ENCODE measurements at regions not wholly inside any gene's neighbourhood (a gene's known extent, or its start where the extent isn't known, plus 50 kb on each side); places are given as distances from the start of the nearest gene placed in this dataset.

- TF ChIP-seq EZH2phosphoT487 (IDR thresholded peaks at IDR 0.05; ENCODE audit: low read length), result no peak
- TF ChIP-seq, protein P1, sequence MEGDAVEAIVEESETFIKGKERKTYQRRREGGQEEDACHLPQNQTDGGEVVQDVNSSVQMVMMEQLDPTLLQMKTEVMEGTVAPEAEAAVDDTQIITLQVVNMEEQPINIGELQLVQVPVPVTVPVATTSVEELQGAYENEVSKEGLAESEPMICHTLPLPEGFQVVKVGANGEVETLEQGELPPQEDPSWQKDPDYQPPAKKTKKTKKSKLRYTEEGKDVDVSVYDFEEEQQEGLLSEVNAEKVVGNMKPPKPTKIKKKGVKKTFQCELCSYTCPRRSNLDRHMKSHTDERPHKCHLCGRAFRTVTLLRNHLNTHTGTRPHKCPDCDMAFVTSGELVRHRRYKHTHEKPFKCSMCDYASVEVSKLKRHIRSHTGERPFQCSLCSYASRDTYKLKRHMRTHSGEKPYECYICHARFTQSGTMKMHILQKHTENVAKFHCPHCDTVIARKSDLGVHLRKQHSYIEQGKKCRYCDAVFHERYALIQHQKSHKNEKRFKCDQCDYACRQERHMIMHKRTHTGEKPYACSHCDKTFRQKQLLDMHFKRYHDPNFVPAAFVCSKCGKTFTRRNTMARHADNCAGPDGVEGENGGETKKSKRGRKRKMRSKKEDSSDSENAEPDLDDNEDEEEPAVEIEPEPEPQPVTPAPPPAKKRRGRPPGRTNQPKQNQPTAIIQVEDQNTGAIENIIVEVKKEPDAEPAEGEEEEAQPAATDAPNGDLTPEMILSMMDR (IDR thresholded peaks at IDR 0.05; ENCODE audit: low read length), result no peak
- no peak for TF ChIP-seq EZH2 (optimal IDR thresholded peaks at IDR 0.05; ENCODE audit: low read depth, low read length)
- no peak for DNase-seq
Measured at GRCh38 chr5:39484673-39485072, 59.9 kb upstream of the DAB2 start.

GRCh38 chr5:39482098-39482497, 57.3 kb upstream of the DAB2 start:
- Histone ChIP-seq H4K20me1 (ENCODE audit: insufficient read depth, low read length) (no peaks in the 10 kb centered on the region), H3K27ac (ENCODE audit: low read length) (peak overlapping the region; percentile 44; the same call in 1 of the 2 replicates), H3K36me3 (replicated peaks; ENCODE audit: insufficient read depth, low read length) (no peaks in the 10 kb centered on the region), H3F3A (ENCODE audit: insufficient read depth, low read length) (peaks cover 13% of the 10 kb centered on the region), H2AFZ (ENCODE audit: low read length) (no peak overlapping the region), H3K9me3 (replicated peaks; ENCODE audit: insufficient read depth, low read length) (no peaks in the 10 kb centered on the region), H3K4me2 (ENCODE audit: low read depth, low read length) (peak overlapping the region; percentile 14; the same call in 1 of the 2 replicates), H3K9me2 (replicated peaks; ENCODE audit: insufficient read depth, low read length) (no peaks in the 10 kb centered on the region), H3K4me1 (ENCODE audit: low read length) (peaks cover 14% of the 10 kb centered on the region), H3K79me2 (ENCODE audit: low read length) (no peaks in the 10 kb centered on the region), H3K27me3 (replicated peaks; ENCODE audit: insufficient read depth, low read length) (no peaks in the 10 kb centered on the region), H3K9ac (ENCODE audit: low read length) (no peak overlapping the region), H3K4me3 (ENCODE audit: low read length) (no peak overlapping the region)
- no peak for TF ChIP-seq EZH2 (optimal IDR thresholded peaks at IDR 0.05; ENCODE audit: low read depth, low read length)
- TF ChIP-seq EZH2phosphoT487 (IDR thresholded peaks at IDR 0.05; ENCODE audit: low read length), result no peak
- TF ChIP-seq, protein P1 (IDR thresholded peaks at IDR 0.05; ENCODE audit: low read length), result no peak
- peak; percentile 68 for DNase-seq

More at GRCh38 chr5:39484673-39485072, 59.9 kb upstream of the DAB2 start:
- Histone ChIP-seq H3K27ac (ENCODE audit: low read length) (no peak overlapping the region), H3K4me1 (ENCODE audit: low read length) (peaks cover 14% of the 10 kb centered on the region), H3K4me2 (ENCODE audit: low read depth, low read length) (no peak overlapping the region), H2AFZ (ENCODE audit: low read length) (no peak overlapping the region), H3K36me3 (replicated peaks; ENCODE audit: insufficient read depth, low read length) (no peaks in the 10 kb centered on the region), H3K79me2 (ENCODE audit: low read length) (no peaks in the 10 kb centered on the region), H3K4me3 (ENCODE audit: low read length) (no peak overlapping the region), H3K27me3 (replicated peaks; ENCODE audit: insufficient read depth, low read length) (no peaks in the 10 kb centered on the region), H3K9me2 (replicated peaks; ENCODE audit: insufficient read depth, low read length) (no peaks in the 10 kb centered on the region), H4K20me1 (ENCODE audit: insufficient read depth, low read length) (no peaks in the 10 kb centered on the region), H3F3A (ENCODE audit: insufficient read depth, low read length) (peaks cover 13% of the 10 kb centered on the region), H3K9me3 (replicated peaks; ENCODE audit: insufficient read depth, low read length) (no peaks in the 10 kb centered on the region), H3K9ac (ENCODE audit: low read length) (no peak overlapping the region)

- TF ChIP-seq, protein P1 (IDR thresholded peaks at IDR 0.05; ENCODE audit: low read length), result no peak
- no peak for TF ChIP-seq EZH2 (optimal IDR thresholded peaks at IDR 0.05; ENCODE audit: low read depth, low read length)
- TF ChIP-seq EZH2phosphoT487 (IDR thresholded peaks at IDR 0.05; ENCODE audit: low read length), result no peak
- DNase-seq, result no peak
- Histone ChIP-seq H3K79me2 (ENCODE audit: low read length) (no peaks in the 10 kb centered on the region), H4K20me1 (ENCODE audit: insufficient read depth, low read length) (no peaks in the 10 kb centered on the region), H3K9me2 (replicated peaks; ENCODE audit: insufficient read depth, low read length) (no peaks in the 10 kb centered on the region), H3K9me3 (replicated peaks; ENCODE audit: insufficient read depth, low read length) (no peaks in the 10 kb centered on the region), H3K4me2 (ENCODE audit: low read depth, low read length) (no peak overlapping the region), H3K4me1 (ENCODE audit: low read length) (peaks cover 14% of the 10 kb centered on the region), H3K36me3 (replicated peaks; ENCODE audit: insufficient read depth, low read length) (no peaks in the 10 kb centered on the region), H3K4me3 (ENCODE audit: low read length) (no peak overlapping the region), H3K27ac (ENCODE audit: low read length) (no peak overlapping the region), H3K27me3 (replicated peaks; ENCODE audit: insufficient read depth, low read length) (no peaks in the 10 kb centered on the region), H2AFZ (ENCODE audit: low read length) (no peak overlapping the region), H3F3A (ENCODE audit: insufficient read depth, low read length) (peaks cover 13% of the 10 kb centered on the region), H3K9ac (ENCODE audit: low read length) (no peak overlapping the region)
Measured at GRCh38 chr5:39479537-39479936, 54.8 kb upstream of the DAB2 start.

Data from MM.1S (cell line).